DOHH2 (cell line): ENCODE measurements at regions not wholly inside any gene's neighbourhood (a gene's known extent, or its start where the extent isn't known, plus 50 kb on each side); places are given as distances from the start of the nearest gene placed in this dataset.

Source experiments
- H3F3A ChIP-seq: fragments of 200-600 bp; sonication (generic), shearing (Covaris generic); 2 replicates; pipeline ENCODE4 v1.6.0; 2016; ENCODE audit warnings: antibody characterized with exemption, mild to moderate bottlenecking; ENCODE audit not compliant: control insufficient read depth, insufficient read depth
- H3K27ac ChIP-seq: fragments of 200-600 bp; sonication (generic); 2 replicates; pipeline ENCODE4 v1.5.1; 2014; ENCODE audit warnings: low read depth, mild to moderate bottlenecking, low read length, moderate library complexity
- H3K27me3 ChIP-seq: fragments of 200-600 bp; sonication (generic); 2 replicates; pipeline ENCODE4 v1.6.1; 2014; ENCODE audit warnings: mild to moderate bottlenecking, low read length, mixed read lengths; ENCODE audit not compliant: control insufficient read depth
- H3K36me3 ChIP-seq: fragments of 200-600 bp; sonication (generic); 2 replicates; pipeline ENCODE4 v1.6.1; 2014; ENCODE audit warnings: mild to moderate bottlenecking, low read length, moderate library complexity, mixed read lengths; ENCODE audit not compliant: control insufficient read depth
- H3K4me1 ChIP-seq: fragments of 200-600 bp; sonication (generic); 2 replicates; pipeline ENCODE4 v1.6.1; 2014; ENCODE audit warnings: mild to moderate bottlenecking, low read length, mixed read lengths; ENCODE audit not compliant: control insufficient read depth
- H3K4me2 ChIP-seq: fragments of 200-600 bp; sonication (generic); 2 replicates; pipeline ENCODE4 v1.6.0; 2014; ENCODE audit warnings: mild to moderate bottlenecking, low read length, moderate library complexity
- H3K4me3 ChIP-seq: fragments of 200-600 bp; sonication (generic); 2 replicates; pipeline ENCODE4 v1.5.1; 2014; ENCODE audit warnings: mild to moderate bottlenecking, low read length, mixed read lengths
- H3K79me2 ChIP-seq: fragments of 200-600 bp; sonication (generic); 2 replicates; pipeline ENCODE4 v1.6.1; 2014; ENCODE audit warnings: mild to moderate bottlenecking, low read length, mixed read lengths; ENCODE audit not compliant: control insufficient read depth
- H3K9me2 ChIP-seq: fragments of 200-600 bp; sonication (generic); replicated peaks from 2 replicates; pipeline ENCODE4 v1.6.1; 2014; ENCODE audit warnings: mild to moderate bottlenecking, low read length, mixed read lengths; ENCODE audit not compliant: control insufficient read depth
- H3K9me3 ChIP-seq: fragments of 200-600 bp; sonication (generic); 2 replicates; pipeline ENCODE4 v1.6.1; 2014; ENCODE audit warnings: antibody characterized with exemption, low read length, mixed read lengths; ENCODE audit not compliant: control insufficient read depth, insufficient read depth
- H4K20me1 ChIP-seq: fragments of 200-600 bp; sonication (generic); 2 replicates; pipeline ENCODE4 v1.6.0; 2014; ENCODE audit warnings: low read depth, mild to moderate bottlenecking, antibody characterized with exemption, low read length, moderate library complexity; ENCODE audit not compliant: control insufficient read depth, insufficient read depth
- CTCF ChIP-seq: fragments of 200-600 bp; sonication (generic); IDR thresholded peaks from one replicate; pipeline ENCODE4 v1.5.1; 2014; ENCODE audit warnings: antibody characterized with exemption, mild to moderate bottlenecking, low read depth, low read length; ENCODE audit not compliant: poor library complexity, severe bottlenecking
- EZH2phosphoT487 ChIP-seq: fragments of 200-600 bp; sonication (generic); IDR thresholded peaks from 2 replicates; pipeline ENCODE4 v1.6.1; 2017; ENCODE audit warnings: borderline replicate concordance, mild to moderate bottlenecking, antibody characterized with exemption, low read length, moderate library complexity, mixed read lengths

DNA sequence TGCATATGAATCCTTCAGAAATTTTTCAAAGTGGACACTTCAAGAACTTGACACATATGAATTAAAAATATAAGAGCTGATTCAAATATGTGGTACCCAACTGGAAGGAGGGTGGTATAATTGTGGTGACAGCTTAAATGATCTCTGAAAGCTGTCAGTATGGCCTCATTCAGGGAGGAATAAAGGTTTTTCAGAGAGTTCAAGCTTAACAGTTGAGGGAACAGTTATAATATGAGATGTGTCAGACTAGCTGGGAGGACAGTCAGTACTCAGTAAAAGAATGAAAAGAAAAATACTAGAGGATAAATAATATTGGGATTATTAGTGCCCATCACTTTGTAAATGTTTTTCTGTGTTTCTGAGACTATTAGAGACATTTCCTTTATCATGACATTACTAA is 277.5 kb downstream of the RASSF9 start:
- Histone ChIP-seq H3K79me2 (no peaks in the 10 kb centered on the region), H3K4me1 (no peaks in the 10 kb centered on the region), H3K4me2 (no peak overlapping the region), H3K27ac (no peak overlapping the region), H3K36me3 (no peaks in the 10 kb centered on the region), H3F3A (no peaks in the 10 kb centered on the region), H3K9me2 (no peaks in the 10 kb centered on the region; the same call in 1 of the 2 replicates), H4K20me1 (no peaks in the 10 kb centered on the region), H3K27me3 (no peaks in the 10 kb centered on the region), H3K4me3 (no peak overlapping the region), H3K9me3 (no peaks in the 10 kb centered on the region)
- no peak for TF ChIP-seq CTCF
- no peak for TF ChIP-seq EZH2phosphoT487

GRCh38 chr12:85559127-85559526 is 277.1 kb downstream of the RASSF9 start:
- no peaks in the 10 kb centered on the region for H3F3A ChIP-seq
- no peaks in the 10 kb centered on the region for H3K4me1 ChIP-seq
- H3K79me2 ChIP-seq = no peaks in the 10 kb centered on the region
- no peak overlapping the region for H3K27ac ChIP-seq
- H4K20me1 ChIP-seq = no peaks in the 10 kb centered on the region
- no peaks in the 10 kb centered on the region; the same call in 1 of the 2 replicates for H3K9me2 ChIP-seq
- H3K36me3 ChIP-seq = no peaks in the 10 kb centered on the region
- H3K4me2 ChIP-seq = no peak overlapping the region
- no peak overlapping the region for H3K4me3 ChIP-seq
- H3K9me3 ChIP-seq = no peaks in the 10 kb centered on the region
- TF ChIP-seq CTCF (no peak), EZH2phosphoT487 (no peak)
- H3K27me3 ChIP-seq = no peaks in the 10 kb centered on the region

DNA sequence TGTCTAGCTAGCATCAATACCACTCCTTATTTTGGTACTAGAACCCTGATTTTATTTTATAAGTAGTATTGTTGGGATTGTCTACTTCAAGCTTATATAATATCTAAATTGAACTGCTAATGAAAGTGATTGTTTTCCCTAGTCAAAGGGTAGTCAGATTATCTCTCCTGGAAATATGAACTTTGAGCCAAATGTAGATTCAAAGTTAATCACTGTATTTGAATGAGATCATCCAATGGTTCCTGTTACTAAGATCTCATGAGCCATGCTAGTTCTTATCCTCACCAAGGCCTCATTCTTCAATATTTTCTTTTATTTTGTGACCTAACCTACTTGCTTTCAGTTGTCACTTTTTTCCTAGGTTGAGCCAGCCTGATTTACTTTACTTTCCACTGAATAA is 276.7 kb downstream of the RASSF9 start:
- TF ChIP-seq EZH2phosphoT487 (no peak), CTCF (no peak)
- Histone ChIP-seq H4K20me1 (no peaks in the 10 kb centered on the region), H3K9me3 (no peaks in the 10 kb centered on the region), H3K4me3 (no peak overlapping the region), H3K27me3 (no peaks in the 10 kb centered on the region), H3K9me2 (no peaks in the 10 kb centered on the region; the same call in 1 of the 2 replicates), H3F3A (no peaks in the 10 kb centered on the region), H3K27ac (no peak overlapping the region), H3K4me2 (no peak overlapping the region), H3K79me2 (no peaks in the 10 kb centered on the region), H3K36me3 (no peaks in the 10 kb centered on the region), H3K4me1 (no peaks in the 10 kb centered on the region)
